Endothelial cell of umbilical vein (primary cell): ENCODE measurements at regions not wholly inside any gene's neighbourhood (a gene's known extent, or its start where the extent isn't known, plus 50 kb on each side); places are given as distances from the start of the nearest gene placed in this dataset.

Experiments
- BruUV-seq: library from RNA; stranded (reverse); fragments of 400-500 nt; replicated peaks from 2 replicates; lab custom pipeline; 2021; lab: Mats Ljungman, UMichigan
- CTCF ChIA-PET: fragments of 300-600, 350-600 bp; sonication (Branson Sonifier 250); formaldehyde crosslinking; loops from one replicate; lab custom pipeline; 2021; ENCODE audit warnings: antibody characterized with exemption, inconsistent platforms; lab: Charles Lee
- POLR2A ChIA-PET: fragments of 300-600, 350-600 bp; sonication (Branson Sonifier 250); formaldehyde crosslinking; loops from one replicate; lab custom pipeline; 2021; ENCODE audit warnings: antibody characterized with exemption, inconsistent platforms; lab: Charles Lee
- DNase-seq: peaks from one replicate; pipeline ENCODE4 v3.0.0-alpha.2; 2011; ENCODE audit warnings: low read depth, low spot score
- FAIRE-seq: peaks from 2 replicates; lab custom pipeline; 2011; peaks lifted over from hg19 to GRCh38; lab: Jason Lieb, UNC
- H2AFZ ChIP-seq: 2 replicates; pipeline ENCODE4 v1.6.0; 2012; ENCODE audit warnings: low read depth, low read length, control low read depth, inconsistent platforms
- H3K27ac ChIP-seq: 2 replicates; pipeline ENCODE4 v1.5.1; 2011; ENCODE audit warnings: low read depth, mild to moderate bottlenecking, control low read depth, low read length, moderate library complexity; ENCODE audit not compliant: insufficient read depth
- H3K27me3 ChIP-seq, 2 experiments: 2 replicates each; pipeline versions ENCODE4 v1.6.0 to v1.6.1; 2011; ENCODE audit warnings: low read length in 2 of 2, mixed read lengths in 1 of 2; ENCODE audit not compliant: control insufficient read depth in 2 of 2, insufficient read depth in 2 of 2
- H3K36me3 ChIP-seq, 2 experiments: 2 replicates in 1 of 2; 3 replicates in 1 of 2; pipeline ENCODE4 v1.5.1; 2011; ENCODE audit warnings: low read length in 2 of 2, mild to moderate bottlenecking in 1 of 2, moderate library complexity in 1 of 2; ENCODE audit not compliant: control insufficient read depth in 2 of 2, insufficient read depth in 2 of 2; ENCODE audit errors: extremely low read depth in 1 of 2
- H3K4me1 ChIP-seq: 3 replicates; pipeline ENCODE4 v1.5.1; 2011; ENCODE audit warnings: mild to moderate bottlenecking, low read length; ENCODE audit not compliant: control insufficient read depth, insufficient read depth; ENCODE audit errors: extremely low read depth
- H3K4me2 ChIP-seq: 2 replicates; pipeline ENCODE4 v1.6.1; 2011; ENCODE audit warnings: low read length, control low read depth, mixed read lengths; ENCODE audit not compliant: insufficient read depth
- H3K4me3 ChIP-seq, 3 experiments: fragments of 200-600 bp in 1 of 3; sonication (generic), shearing (Covaris generic) in 1 of 3; replicated peaks in 1 of 3; 2 replicates each; pipeline ENCODE4 v1.5.1; 2011 to 2016; ENCODE audit warnings: control low read depth in 3 of 3, low read length in 3 of 3, mild to moderate bottlenecking in 2 of 3, inconsistent platforms in 1 of 3, low read depth in 1 of 3, moderate library complexity in 1 of 3; ENCODE audit not compliant: insufficient read depth in 1 of 3
- H3K79me2 ChIP-seq: 2 replicates; pipeline ENCODE4 v1.6.0; 2012; ENCODE audit warnings: low read length, inconsistent platforms; ENCODE audit not compliant: control insufficient read depth, insufficient read depth
- H3K9ac ChIP-seq: replicated peaks from 2 replicates; pipeline ENCODE3; 2011; ENCODE audit warnings: low read length, control low read depth; ENCODE audit not compliant: insufficient read depth; ENCODE audit errors: extremely low read depth
- H3K9me1 ChIP-seq: replicated peaks from 3 replicates; pipeline ENCODE4 v1.6.0; 2011; ENCODE audit warnings: mild to moderate bottlenecking, low read length; ENCODE audit not compliant: control insufficient read depth, insufficient read depth; ENCODE audit errors: extremely low read depth
- H3K9me3 ChIP-seq: replicated peaks from 2 replicates; pipeline ENCODE4 v1.5.1; 2012; ENCODE audit warnings: low read length, inconsistent platforms; ENCODE audit not compliant: control insufficient read depth, insufficient read depth
- H4K20me1 ChIP-seq: replicated peaks from 2 replicates; pipeline ENCODE3; 2011; ENCODE audit warnings: mild to moderate bottlenecking, low read length; ENCODE audit not compliant: control insufficient read depth, insufficient read depth; ENCODE audit errors: extremely low read depth
- EZH2 ChIP-seq: IDR thresholded peaks from 2 replicates; pipeline ENCODE4 v1.6.1; 2012; ENCODE audit warnings: borderline replicate concordance, low read depth, mild to moderate bottlenecking, moderate library complexity, low read length, inconsistent platforms; ENCODE audit not compliant: severe bottlenecking
- FOS ChIP-seq: IDR thresholded peaks from 2 replicates; pipeline ENCODE4 v1.6.1; 2011; ENCODE audit warnings: mild to moderate bottlenecking, low read length, moderate library complexity, borderline replicate concordance; ENCODE audit not compliant: insufficient read depth
- GATA2 ChIP-seq: IDR thresholded peaks from 2 replicates; pipeline ENCODE4 v1.7.0; 2011; ENCODE audit warnings: low read depth, mild to moderate bottlenecking, moderate library complexity, mixed read lengths, low read length; ENCODE audit not compliant: insufficient read length, insufficient read depth
- JUN ChIP-seq: IDR thresholded peaks from 2 replicates; pipeline ENCODE4 v1.6.1; 2011; ENCODE audit warnings: borderline replicate concordance, low read depth; ENCODE audit not compliant: insufficient read length, insufficient read depth
- MYC ChIP-seq: IDR thresholded peaks from one replicate; pipeline ENCODE4 v1.6.1; 2011; ENCODE audit warnings: mild to moderate bottlenecking, low read depth, low read length
- POLR2A ChIP-seq: IDR thresholded peaks from 2 replicates; pipeline ENCODE4 v1.6.1; 2012; ENCODE audit warnings: low read depth, mild to moderate bottlenecking, control low read depth, low read length
- POLR2AphosphoS5 ChIP-seq: IDR thresholded peaks from 2 replicates; pipeline ENCODE4 v1.6.1; 2012; ENCODE audit warnings: low read depth, mild to moderate bottlenecking, control low read depth, low read length, moderate library complexity; ENCODE audit not compliant: insufficient read depth
- dilution Hi-C: fragments of 300-500 bp; cut with MboI; formaldehyde crosslinking; loops from one replicate; pipeline ENCODE4 v1.15.0; 2019; ENCODE audit warnings: low sequenced_read_pairs; ENCODE audit not compliant: extremely low pct_ligation_motif_present
- intact Hi-C: fragments of 100-400 bp; cut with micrococcal nuclease; formaldehyde crosslinking; loops from one replicate; pipeline ENCODE4 v1.10.0; 2022
- TF ChIP-seq, protein P1 (sequence below), 2 donors: IDR thresholded peaks; 1 replicate in 1 of 2; 2 replicates in 1 of 2; pipeline ENCODE4 v1.5.1; 2011; ENCODE audit warnings: low read length in 2 of 2, mild to moderate bottlenecking in 2 of 2, moderate library complexity in 2 of 2, control low read depth in 1 of 2, inconsistent platforms in 1 of 2, low read depth in 1 of 2; ENCODE audit not compliant: insufficient read depth in 1 of 2; ENCODE audit errors: extremely low read depth in 1 of 2
- TF ChIP-seq, protein P2 (sequence below): IDR thresholded peaks from 2 replicates; pipeline ENCODE4 v1.6.1; 2011; ENCODE audit not compliant: insufficient read depth, insufficient read length

DNA sequence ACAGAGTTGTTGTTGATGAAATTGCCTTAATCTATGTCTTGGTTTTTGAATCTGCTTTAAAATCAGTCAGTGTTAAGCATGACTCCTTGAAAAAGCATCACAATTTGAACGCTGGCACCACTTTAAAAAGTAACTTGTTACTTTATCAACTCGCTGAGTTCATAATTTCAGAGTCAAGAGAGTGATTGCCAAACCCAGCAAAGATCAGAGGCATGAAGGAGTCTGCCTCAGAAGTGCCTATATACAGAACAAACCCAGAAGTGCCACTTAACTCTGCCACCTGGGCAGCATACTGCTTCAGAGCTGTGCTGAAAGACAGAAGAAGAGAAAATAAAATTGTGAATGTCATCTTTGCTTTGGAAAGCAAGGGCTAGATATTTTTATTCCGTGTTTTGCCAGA, 73.6 kb upstream of the HCRTR2 start:
- H3K9me1 ChIP-seq, result no peaks in the 10 kb centered on the region
- no peak overlapping the region for H3K9ac ChIP-seq
- POLR2A ChIA-PET, result no interaction called here
- TF ChIP-seq GATA2 (no peak), EZH2 (no peak), POLR2A (no peak), FOS (no peak)
- TF ChIP-seq, protein P1, sequence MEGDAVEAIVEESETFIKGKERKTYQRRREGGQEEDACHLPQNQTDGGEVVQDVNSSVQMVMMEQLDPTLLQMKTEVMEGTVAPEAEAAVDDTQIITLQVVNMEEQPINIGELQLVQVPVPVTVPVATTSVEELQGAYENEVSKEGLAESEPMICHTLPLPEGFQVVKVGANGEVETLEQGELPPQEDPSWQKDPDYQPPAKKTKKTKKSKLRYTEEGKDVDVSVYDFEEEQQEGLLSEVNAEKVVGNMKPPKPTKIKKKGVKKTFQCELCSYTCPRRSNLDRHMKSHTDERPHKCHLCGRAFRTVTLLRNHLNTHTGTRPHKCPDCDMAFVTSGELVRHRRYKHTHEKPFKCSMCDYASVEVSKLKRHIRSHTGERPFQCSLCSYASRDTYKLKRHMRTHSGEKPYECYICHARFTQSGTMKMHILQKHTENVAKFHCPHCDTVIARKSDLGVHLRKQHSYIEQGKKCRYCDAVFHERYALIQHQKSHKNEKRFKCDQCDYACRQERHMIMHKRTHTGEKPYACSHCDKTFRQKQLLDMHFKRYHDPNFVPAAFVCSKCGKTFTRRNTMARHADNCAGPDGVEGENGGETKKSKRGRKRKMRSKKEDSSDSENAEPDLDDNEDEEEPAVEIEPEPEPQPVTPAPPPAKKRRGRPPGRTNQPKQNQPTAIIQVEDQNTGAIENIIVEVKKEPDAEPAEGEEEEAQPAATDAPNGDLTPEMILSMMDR (IDR thresholded peaks at IDR 0.05; ENCODE audit: extremely low read depth in 1 of 2, insufficient read depth in 1 of 2, low read depth in 1 of 2, low read length in 2 of 2), result no peak
- H3K36me3 ChIP-seq, result no peaks in the 10 kb centered on the region
- FAIRE-seq (no peak), DNase-seq (no peak)
- H3K79me2 ChIP-seq, result no peaks in the 10 kb centered on the region
- no peak overlapping the region for H3K4me2 ChIP-seq
- CTCF ChIA-PET, result no interaction called here
- dilution Hi-C loops, result no loop called here
- H3K27me3 ChIP-seq, result no peaks in the 10 kb centered on the region
- no peaks in the 10 kb centered on the region for H3K4me1 ChIP-seq
- no peaks in the 10 kb centered on the region for H4K20me1 ChIP-seq
- H2AFZ ChIP-seq, result no peak overlapping the region
- H3K4me3 ChIP-seq, result no peak overlapping the region
- no TSS peak for BruUV-seq
- H3K27ac ChIP-seq, result no peak overlapping the region
- intact Hi-C loops, result no loop called here
- no peaks in the 10 kb centered on the region for H3K9me3 ChIP-seq

DNA sequence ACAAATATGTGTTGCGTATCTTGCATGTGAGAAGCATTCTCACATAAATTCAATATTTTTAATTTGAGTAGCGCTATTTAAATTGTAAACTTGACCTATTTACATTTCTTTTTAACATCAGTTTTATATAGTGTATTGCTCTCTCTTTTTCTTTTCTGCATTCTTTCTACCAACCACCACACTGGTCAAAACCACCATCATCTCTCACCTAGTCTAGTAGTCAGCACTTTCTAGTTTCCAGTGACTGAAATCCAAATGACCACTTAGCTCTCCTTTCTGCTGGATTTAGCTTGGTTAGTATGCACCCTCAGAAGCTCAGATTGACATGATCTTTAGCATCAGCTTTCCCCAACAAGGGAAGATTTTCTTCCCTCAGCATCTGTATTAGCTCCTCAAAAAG, 73.2 kb upstream of the HCRTR2 start:
- FAIRE-seq, result no peak
- POLR2A ChIA-PET, result no interaction called here

More for the DNA sequence above, 73.2 kb upstream of the HCRTR2 start:
- Histone ChIP-seq H4K20me1 (no peaks in the 10 kb centered on the region), H3K36me3 (no peaks in the 10 kb centered on the region), H3K9ac (no peak overlapping the region), H3K27ac (no peak overlapping the region), H3K9me3 (no peaks in the 10 kb centered on the region), H2AFZ (no peak overlapping the region), H3K4me3 (no peak overlapping the region), H3K9me1 (no peaks in the 10 kb centered on the region), H3K79me2 (no peaks in the 10 kb centered on the region), H3K27me3 (no peaks in the 10 kb centered on the region), H3K4me2 (no peak overlapping the region), H3K4me1 (no peaks in the 10 kb centered on the region)
- no TSS peak for BruUV-seq
- intact Hi-C loops (no loop called here), dilution Hi-C loops (no loop called here)
- no peak for DNase-seq
- TF ChIP-seq POLR2A (no peak), FOS (no peak), EZH2 (no peak), JUN (no peak), POLR2AphosphoS5 (no peak), GATA2 (no peak), MYC (no peak)
- TF ChIP-seq, protein P2, sequence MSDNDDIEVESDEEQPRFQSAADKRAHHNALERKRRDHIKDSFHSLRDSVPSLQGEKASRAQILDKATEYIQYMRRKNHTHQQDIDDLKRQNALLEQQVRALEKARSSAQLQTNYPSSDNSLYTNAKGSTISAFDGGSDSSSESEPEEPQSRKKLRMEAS, result no peak
- TF ChIP-seq, protein P1 (IDR thresholded peaks at IDR 0.05; ENCODE audit: extremely low read depth in 1 of 2, insufficient read depth in 1 of 2, low read depth in 1 of 2, low read length in 2 of 2), result no peak
- CTCF ChIA-PET, result no interaction called here
